HG02870 (cell line): ENCODE measurements at regions not wholly inside any gene's neighbourhood (a gene's known extent, or its start where the extent isn't known, plus 50 kb on each side); places are given as distances from the start of the nearest gene placed in this dataset.
"Not testable (repeated sequence)": the region's sequence is repeated elsewhere in the genome, so short reads cannot be mapped to it uniquely, and the experiment has no call there.

ENCODE experiments used
- ATAC-seq: cut with Tn5 transposase; IDR thresholded peaks from one replicate; pipeline ENCODE4 v1.9.1; 2021; ENCODE audit warnings: mild to moderate bottlenecking, moderate library complexity; ENCODE audit not compliant: unreplicated experiment

- ATAC-seq = no peak
Observed at GRCh38 chr4:183814461-183814860, 90.6 kb upstream of the STOX2 start.

GRCh38 chr4:183816077-183816476, 89.0 kb upstream of the STOX2 start:
- no peak for ATAC-seq

- no peak for ATAC-seq
Observed at GRCh38 chr4:183816882-183817509, 88.1 kb upstream of the STOX2 start.

GRCh38 chr4:183818591-183818990, 86.5 kb upstream of the STOX2 start:
- not testable (repeated sequence) for ATAC-seq

- ATAC-seq = no peak
Observed at GRCh38 chr4:183821076-183821853, 83.8 kb upstream of the STOX2 start.

- no peak for ATAC-seq
Observed at GRCh38 chr4:183823434-183823833, 81.7 kb upstream of the STOX2 start.

GRCh38 chr4:183825346-183825745, 79.8 kb upstream of the STOX2 start:
- ATAC-seq = no peak

- ATAC-seq = no peak
Observed at GRCh38 chr4:183826461-183826860, 78.6 kb upstream of the STOX2 start.

GRCh38 chr4:183828125-183828524, 77.0 kb upstream of the STOX2 start:
- ATAC-seq = no peak

GRCh38 chr4:183828839-183829238, 76.3 kb upstream of the STOX2 start:
- ATAC-seq = no peak

GRCh38 chr4:183830438-183830985, 74.6 kb upstream of the STOX2 start:
- no peak for ATAC-seq

- no peak for ATAC-seq
Observed at GRCh38 chr4:183831026-183831446, 74.1 kb upstream of the STOX2 start.

GRCh38 chr4:183831683-183832082, 73.4 kb upstream of the STOX2 start:
- no peak for ATAC-seq

GRCh38 chr4:183832776-183833450, 72.2 kb upstream of the STOX2 start:
- no peak for ATAC-seq

GRCh38 chr4:183834252-183834651, 70.9 kb upstream of the STOX2 start:
- ATAC-seq = no peak

- ATAC-seq = no peak
Observed at GRCh38 chr4:183837222-183837621, 67.9 kb upstream of the STOX2 start.

- ATAC-seq = no peak
Observed at GRCh38 chr4:183838987-183839712, 66.0 kb upstream of the STOX2 start.

- ATAC-seq = peak; percentile 71
Observed at GRCh38 chr4:183840311-183840710, 64.8 kb upstream of the STOX2 start.

- no peak for ATAC-seq
Observed at GRCh38 chr4:183841001-183841400, 64.1 kb upstream of the STOX2 start.

- ATAC-seq = no peak
Observed at GRCh38 chr4:183842129-183842528, 63.0 kb upstream of the STOX2 start.

- ATAC-seq = no peak
Observed at GRCh38 chr4:183843248-183843671, 61.8 kb upstream of the STOX2 start.
